Neural cell (in vitro differentiated cells): ENCODE measurements at regions not wholly inside any gene's neighbourhood (a gene's known extent, or its start where the extent isn't known, plus 50 kb on each side); places are given as distances from the start of the nearest gene placed in this dataset.

ENCODE experiments used
- H2AFZ ChIP-seq: fragments of 200-600, 300-800 bp; sonication (generic), shearing (Covaris generic); 2 replicates; pipeline ENCODE4 v1.6.0; 2014; ENCODE audit warnings: low read depth, mild to moderate bottlenecking, antibody characterized with exemption, low read length, moderate library complexity
- H3F3A ChIP-seq: fragments of 200-600 bp; shearing (Covaris generic); 2 replicates; pipeline ENCODE4 v1.6.1; 2016; ENCODE audit warnings: mild to moderate bottlenecking, moderate library complexity, mixed read lengths, antibody characterized with exemption, low read length; ENCODE audit not compliant: insufficient read depth, poor library complexity, severe bottlenecking
- H3K27ac ChIP-seq: fragments of 200-600, 300-800 bp; sonication (generic), shearing (Covaris generic); 2 replicates; pipeline ENCODE4 v1.5.1; 2014; ENCODE audit warnings: mild to moderate bottlenecking, low read length, moderate library complexity
- H3K27me3 ChIP-seq: fragments of 300-800, 200-600 bp; sonication (generic), shearing (Covaris generic); 2 replicates; pipeline ENCODE4 v1.6.0; 2014; ENCODE audit warnings: mild to moderate bottlenecking, low read depth, low read length, moderate library complexity; ENCODE audit not compliant: insufficient read depth
- H3K36me3 ChIP-seq: fragments of 300-800, 200-600 bp; sonication (generic), shearing (Covaris generic); 2 replicates; pipeline ENCODE4 v1.5.1; 2014; ENCODE audit warnings: mild to moderate bottlenecking, antibody characterized with exemption, low read length, moderate library complexity; ENCODE audit not compliant: insufficient read depth
- H3K4me2 ChIP-seq: fragments of 300-800, 200-600 bp; sonication (generic), shearing (Covaris generic); 2 replicates; pipeline ENCODE4 v1.6.0; 2014; ENCODE audit warnings: mild to moderate bottlenecking, low read length
- H3K4me3 ChIP-seq: fragments of 300-800, 200-600 bp; sonication (generic), shearing (Covaris generic); 2 replicates; pipeline ENCODE4 v1.5.1; 2014; ENCODE audit warnings: mild to moderate bottlenecking, low read length, moderate library complexity
- H3K79me2 ChIP-seq: fragments of 200-600 bp; shearing (Covaris generic); replicated peaks from 2 replicates; pipeline ENCODE4 v1.6.0; 2014; ENCODE audit warnings: mild to moderate bottlenecking, low read length, moderate library complexity; ENCODE audit not compliant: insufficient read depth
- H3K9ac ChIP-seq: fragments of 300-800, 200-600 bp; sonication (generic), shearing (Covaris generic); 2 replicates; pipeline ENCODE4 v1.6.1; 2016; ENCODE audit warnings: mild to moderate bottlenecking, low read length, mixed read lengths
- H3K9me2 ChIP-seq: fragments of 200-600 bp; shearing (Covaris generic); 2 replicates; pipeline ENCODE4 v1.6.1; 2016; ENCODE audit warnings: mild to moderate bottlenecking, low read length, mixed read lengths; ENCODE audit not compliant: insufficient read depth
- H3K9me3 ChIP-seq: fragments of 200-600, 300-800 bp; sonication (generic), shearing (Covaris generic); 2 replicates; pipeline ENCODE4 v1.6.1; 2016; ENCODE audit warnings: mild to moderate bottlenecking, mixed run types, low read length, moderate library complexity, mixed read lengths
- H4K20me1 ChIP-seq: fragments of 200-600 bp; shearing (Covaris generic); 2 replicates; pipeline ENCODE4 v1.6.1; 2016; ENCODE audit warnings: mild to moderate bottlenecking, mixed run types; ENCODE audit not compliant: insufficient read depth
- CTCF ChIP-seq: fragments of 450-650 bp; IDR thresholded peaks from 2 replicates; pipeline ENCODE4 v1.5.1; 2014; ENCODE audit warnings: antibody characterized with exemption, mild to moderate bottlenecking, moderate library complexity; ENCODE audit not compliant: poor library complexity, severe bottlenecking
- EP300 ChIP-seq: fragments of 450-650 bp; conservative IDR thresholded peaks from 2 replicates; pipeline ENCODE4 v1.6.1; 2014; ENCODE audit warnings: antibody characterized with exemption, mild to moderate bottlenecking, moderate library complexity; ENCODE audit not compliant: poor library complexity, severe bottlenecking
- EZH2 ChIP-seq: fragments of 200-600, 300-800 bp; shearing (Covaris generic), sonication (generic); IDR thresholded peaks from 2 replicates; pipeline ENCODE4 v1.6.1; 2014; ENCODE audit warnings: antibody characterized with exemption, low read length, borderline replicate concordance, mild to moderate bottlenecking; ENCODE audit not compliant: insufficient read depth, poor library complexity, severe bottlenecking
- MXI1 ChIP-seq: fragments of 450-650 bp; conservative IDR thresholded peaks from 2 replicates; pipeline ENCODE4 v1.6.1; 2014; ENCODE audit warnings: antibody characterized with exemption, mild to moderate bottlenecking; ENCODE audit not compliant: poor library complexity, severe bottlenecking
- POLR2AphosphoS5 ChIP-seq: IDR thresholded peaks from 2 replicates; pipeline ENCODE4 v1.6.1; 2012
- RAD21 ChIP-seq: fragments of 450-650 bp; conservative IDR thresholded peaks from 2 replicates; pipeline ENCODE4 v1.6.1; 2014; ENCODE audit warnings: antibody characterized with exemption, mild to moderate bottlenecking, moderate library complexity
- REST ChIP-seq: IDR thresholded peaks from 2 replicates; pipeline ENCODE4 v1.6.1; 2012; ENCODE audit warnings: borderline replicate concordance
- SMC3 ChIP-seq: fragments of 450-650 bp; conservative IDR thresholded peaks from 2 replicates; pipeline ENCODE4 v1.6.1; 2014; ENCODE audit warnings: antibody characterized with exemption, mild to moderate bottlenecking, moderate library complexity; ENCODE audit not compliant: poor library complexity
- TAF1 ChIP-seq: IDR thresholded peaks from 2 replicates; pipeline ENCODE4 v1.6.1; 2012; ENCODE audit warnings: low read depth

- Histone ChIP-seq H3K4me3 (no peak overlapping the region), H2AFZ (no peak overlapping the region), H3K9me3 (no peaks in the 10 kb centered on the region), H3K4me2 (no peak overlapping the region), H3K27me3 (no peaks in the 10 kb centered on the region), H3K9me2 (no peaks in the 10 kb centered on the region), H3K9ac (no peak overlapping the region), H3K36me3 (no peaks in the 10 kb centered on the region), H4K20me1 (no peaks in the 10 kb centered on the region), H3K27ac (no peak overlapping the region), H3K79me2 (no peaks in the 10 kb centered on the region), H3F3A (no peaks in the 10 kb centered on the region)
- no peak for TF ChIP-seq REST
- no peak for TF ChIP-seq RAD21
- TF ChIP-seq SMC3: no peak
- no peak for TF ChIP-seq EZH2
- no peak for TF ChIP-seq CTCF
- no peak for TF ChIP-seq EP300
- no peak for TF ChIP-seq POLR2AphosphoS5
- no peak for TF ChIP-seq TAF1
- no peak for TF ChIP-seq MXI1
These were observed 108.9 kb upstream of the FGF3 start for GRCh38 chr11:69928121-69928520.

- no peak overlapping the region for H3K27ac ChIP-seq
- H3K4me3 ChIP-seq: no peak overlapping the region
- no peaks in the 10 kb centered on the region for H3K79me2 ChIP-seq
- no peaks in the 10 kb centered on the region for H3K36me3 ChIP-seq
- H3K9me2 ChIP-seq: no peaks in the 10 kb centered on the region
- H3K4me2 ChIP-seq: no peak overlapping the region
- no peak overlapping the region for H3K9ac ChIP-seq
- H3K9me3 ChIP-seq: no peaks in the 10 kb centered on the region
- H2AFZ ChIP-seq: no peak overlapping the region
- TF ChIP-seq EZH2 (no peak), SMC3 (no peak), RAD21 (no peak), POLR2AphosphoS5 (no peak), MXI1 (no peak), REST (no peak), TAF1 (no peak), EP300 (no peak), CTCF (no peak)
- H3K27me3 ChIP-seq: no peaks in the 10 kb centered on the region
- no peaks in the 10 kb centered on the region for H3F3A ChIP-seq
- H4K20me1 ChIP-seq: no peaks in the 10 kb centered on the region
These were observed 109.8 kb upstream of the FGF3 start for GRCh38 chr11:69928975-69929374.
